Heart left ventricle (tissue), 13 donors: ENCODE measurements at regions not wholly inside any gene's neighbourhood (a gene's known extent, or its start where the extent isn't known, plus 50 kb on each side); places are given as distances from the start of the nearest gene placed in this dataset.
"Not testable (repeated sequence)": the region's sequence is repeated elsewhere in the genome, so short reads cannot be mapped to it uniquely, and the experiment has no call there.

Experiments used
- CTCF ChIP-seq, 12 donors: fragments of 200-600 bp; sonication (generic) in 4 of 12; IDR thresholded peaks; one replicate each; pipeline versions ENCODE4 v1.5.0 to v1.8.0; 2018 to 2022; ENCODE audit warnings: antibody characterized with exemption in 12 of 12, mild to moderate bottlenecking in 5 of 12
- POLR2A ChIP-seq, 2 donors: fragments of 450-650 bp; IDR thresholded peaks; one replicate each; pipeline ENCODE4 v1.6.1; 2017; ENCODE audit warnings: antibody characterized with exemption in 2 of 2, mild to moderate bottlenecking in 2 of 2, moderate library complexity in 2 of 2
- donor health status: ischemic (EF 13 %, LVEDD 7.1; RV severe dilation, severe dysfunction).
- donor health status: DM: no; HTN: yes; CAD: no.
- donor health status: DM: no; HTN: no; CAD: no.
- donor health status: ischemic (EF 25% LVEDD 6.9; RV normal size, moderate dysfunction).
- donor health status: ischemic (EF 25% LVEDD 5.7; RV mildly dilated, moderate dysfunction).
- donor health status: ischemic (EF 35%, LVEDD 5.7; RV mildly dilated, moderate dysfunction).
- donor health status: nonischemic (EF 11% LVEDD 7.7; RV severe dilation, severe dysfunction).
- donor health status: DM: yes; HTN: yes; CAD: no.
- donor health status: PGD.
- donor health status: ischemic (EF 29% LVEDD 5.4; RV normal size, mild dysfunction).
- donor health status: nonischemic (EF 23%, LVEDD 6.1; RV moderate dilation, normal function).

GRCh38 chr11:101694869-101695268 is 111.1 kb upstream of the TRPC6 start:
- not testable (repeated sequence) for TF ChIP-seq CTCF, POLR2A (IDR thresholded peaks at IDR 0.05)
